ENCODE measurements at regions not wholly inside any gene's neighbourhood (a gene's known extent, or its start where the extent isn't known, plus 50 kb on each side); places are given as distances from the start of the nearest gene placed in this dataset.

DNA sequence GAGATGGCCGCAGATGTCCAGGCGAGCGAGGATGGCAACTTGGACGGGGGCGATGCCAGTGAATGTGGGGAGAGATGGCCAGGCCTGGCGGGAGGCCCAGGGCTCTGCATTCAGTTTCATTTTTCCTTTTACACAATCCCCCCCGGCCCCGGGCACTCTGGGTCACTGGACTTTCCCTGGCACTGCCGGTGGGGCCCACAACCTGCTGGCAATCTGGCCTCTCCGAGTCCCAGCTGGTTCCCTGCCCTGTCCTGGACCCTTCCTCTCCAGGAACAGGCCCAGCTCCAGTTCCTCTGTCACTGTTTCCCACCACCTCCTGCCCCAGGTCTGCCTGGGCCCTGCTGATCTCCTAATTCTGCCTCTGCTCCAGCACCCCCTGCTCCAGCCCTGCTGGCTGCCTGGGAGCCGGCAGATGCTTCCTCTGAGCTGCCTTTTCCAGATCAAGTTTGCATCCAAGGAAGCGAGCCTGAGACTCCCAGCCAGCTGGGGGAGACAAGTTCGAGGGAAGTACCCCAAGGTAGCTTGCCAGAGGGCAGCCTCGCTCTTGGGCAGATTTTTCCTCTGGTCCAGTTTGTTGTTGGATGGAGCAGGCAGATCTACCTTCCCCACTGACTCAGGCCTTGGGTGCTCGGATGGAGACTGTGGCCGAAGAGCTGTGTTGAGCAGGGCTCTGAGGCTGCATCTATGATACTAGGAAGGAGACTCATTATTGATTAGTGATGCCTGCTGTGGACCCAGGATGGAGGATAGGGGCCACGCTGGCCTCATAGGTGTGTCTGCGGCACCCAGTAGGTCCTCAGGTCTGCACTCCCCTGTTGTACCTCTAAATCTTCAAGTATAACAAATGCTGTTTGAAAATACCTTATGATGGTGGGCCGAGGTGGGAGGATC is 83.2 kb downstream of the CEBPB start:
- H3K27ac Mint-ChIP-seq (ENCODE audit: unreplicated experiment), result no peak overlapping the region
- intact Hi-C loops (cut with micrococcal nuclease; ENCODE audit: unreplicated experiment), result no loop called here
- BruUV-seq (replicated peaks), result no TSS peak

DNA sequence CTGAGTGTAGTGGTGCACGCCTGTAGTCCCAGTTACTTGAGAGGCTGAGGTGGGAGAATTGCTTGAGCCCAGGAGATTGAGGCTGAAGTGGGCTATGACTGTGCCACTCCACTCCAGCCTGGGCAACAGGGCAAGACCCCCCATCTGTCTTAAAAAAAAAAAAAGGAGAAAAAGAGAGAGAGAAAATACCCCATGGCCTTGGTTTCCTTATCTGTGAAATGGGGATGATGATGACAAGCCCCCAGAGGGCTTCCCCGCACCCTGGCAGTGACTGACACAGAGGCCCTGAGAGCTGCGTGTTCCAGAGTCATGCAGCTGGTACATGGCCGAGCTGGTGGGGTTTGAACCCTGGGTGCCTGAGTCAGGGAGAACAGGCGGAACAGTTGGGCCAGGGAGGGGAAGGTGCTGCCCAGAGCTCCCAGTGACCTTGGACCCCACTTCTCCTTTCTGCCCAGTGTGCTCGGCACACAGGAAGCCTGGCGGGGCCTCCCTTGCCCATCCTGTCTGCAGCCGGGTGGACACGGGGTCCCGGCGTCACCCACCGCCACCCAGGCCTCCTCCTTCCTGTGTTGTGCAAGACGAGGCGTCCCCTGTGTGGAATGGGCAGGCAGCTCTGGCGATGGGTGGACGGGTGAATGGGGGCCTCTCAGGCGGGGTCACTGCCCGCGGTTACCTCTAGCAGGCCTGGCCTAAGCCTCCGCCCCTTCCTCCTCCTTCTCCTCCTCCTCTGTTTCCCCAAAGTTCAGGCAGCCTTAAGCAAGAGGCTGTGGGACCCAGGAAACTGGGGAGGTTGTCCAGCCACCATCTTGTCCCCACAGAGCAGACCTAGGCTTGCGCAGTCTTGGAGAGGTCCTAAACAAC is 84.2 kb downstream of the CEBPB start:
- Mint-ChIP-seq H3K27ac (ENCODE audit: unreplicated experiment) (no peak overlapping the region), H3K9me3 (ENCODE audit: low read depth, unreplicated experiment) (no peaks in the 10 kb centered on the region), H3K4me1 (ENCODE audit: low read depth, unreplicated experiment) (peaks cover 44% of the 10 kb centered on the region), H3K36me3 (ENCODE audit: insufficient read depth, unreplicated experiment) (no peaks in the 10 kb centered on the region), H3K27me3 (ENCODE audit: unreplicated experiment) (no peaks in the 10 kb centered on the region), H3K4me3 (ENCODE audit: low read depth, unreplicated experiment) (no peak overlapping the region)
- CTCF ChIA-PET, result interaction anchor here (0.5 to 0.6 kb wide), 2 partner anchors 21 to 198 kb away, joined by 3 read pairs; no protein-coding TSS in a partner anchor
- no peak for DNase-seq
- BruUV-seq (replicated peaks), result no TSS peak
- intact Hi-C loops (cut with micrococcal nuclease; ENCODE audit: unreplicated experiment), result no loop called here
- TF ChIP-seq, protein P1, sequence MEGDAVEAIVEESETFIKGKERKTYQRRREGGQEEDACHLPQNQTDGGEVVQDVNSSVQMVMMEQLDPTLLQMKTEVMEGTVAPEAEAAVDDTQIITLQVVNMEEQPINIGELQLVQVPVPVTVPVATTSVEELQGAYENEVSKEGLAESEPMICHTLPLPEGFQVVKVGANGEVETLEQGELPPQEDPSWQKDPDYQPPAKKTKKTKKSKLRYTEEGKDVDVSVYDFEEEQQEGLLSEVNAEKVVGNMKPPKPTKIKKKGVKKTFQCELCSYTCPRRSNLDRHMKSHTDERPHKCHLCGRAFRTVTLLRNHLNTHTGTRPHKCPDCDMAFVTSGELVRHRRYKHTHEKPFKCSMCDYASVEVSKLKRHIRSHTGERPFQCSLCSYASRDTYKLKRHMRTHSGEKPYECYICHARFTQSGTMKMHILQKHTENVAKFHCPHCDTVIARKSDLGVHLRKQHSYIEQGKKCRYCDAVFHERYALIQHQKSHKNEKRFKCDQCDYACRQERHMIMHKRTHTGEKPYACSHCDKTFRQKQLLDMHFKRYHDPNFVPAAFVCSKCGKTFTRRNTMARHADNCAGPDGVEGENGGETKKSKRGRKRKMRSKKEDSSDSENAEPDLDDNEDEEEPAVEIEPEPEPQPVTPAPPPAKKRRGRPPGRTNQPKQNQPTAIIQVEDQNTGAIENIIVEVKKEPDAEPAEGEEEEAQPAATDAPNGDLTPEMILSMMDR (IDR thresholded peaks at IDR 0.05; ENCODE audit: unreplicated experiment), result no peak

More for the DNA sequence above, 83.2 kb downstream of the CEBPB start:
- H3K27me3 Mint-ChIP-seq (ENCODE audit: unreplicated experiment), result no peaks in the 10 kb centered on the region
- TF ChIP-seq, protein P1 (IDR thresholded peaks at IDR 0.05; ENCODE audit: unreplicated experiment), result no peak
- H3K4me1 Mint-ChIP-seq (ENCODE audit: low read depth, unreplicated experiment), result peaks cover 48% of the 10 kb centered on the region
- peaks cover 5% of the 10 kb centered on the region for H3K36me3 Mint-ChIP-seq (ENCODE audit: insufficient read depth, unreplicated experiment)
- no peak overlapping the region for H3K4me3 Mint-ChIP-seq (ENCODE audit: low read depth, unreplicated experiment)
- no peak for DNase-seq
- H3K9me3 Mint-ChIP-seq (ENCODE audit: low read depth, unreplicated experiment), result no peaks in the 10 kb centered on the region
- CTCF ChIA-PET, result interaction anchor here (0.6 kb wide), 1 partner anchor 199 kb away, joined by 3 read pairs; no protein-coding TSS in a partner anchor

DNA sequence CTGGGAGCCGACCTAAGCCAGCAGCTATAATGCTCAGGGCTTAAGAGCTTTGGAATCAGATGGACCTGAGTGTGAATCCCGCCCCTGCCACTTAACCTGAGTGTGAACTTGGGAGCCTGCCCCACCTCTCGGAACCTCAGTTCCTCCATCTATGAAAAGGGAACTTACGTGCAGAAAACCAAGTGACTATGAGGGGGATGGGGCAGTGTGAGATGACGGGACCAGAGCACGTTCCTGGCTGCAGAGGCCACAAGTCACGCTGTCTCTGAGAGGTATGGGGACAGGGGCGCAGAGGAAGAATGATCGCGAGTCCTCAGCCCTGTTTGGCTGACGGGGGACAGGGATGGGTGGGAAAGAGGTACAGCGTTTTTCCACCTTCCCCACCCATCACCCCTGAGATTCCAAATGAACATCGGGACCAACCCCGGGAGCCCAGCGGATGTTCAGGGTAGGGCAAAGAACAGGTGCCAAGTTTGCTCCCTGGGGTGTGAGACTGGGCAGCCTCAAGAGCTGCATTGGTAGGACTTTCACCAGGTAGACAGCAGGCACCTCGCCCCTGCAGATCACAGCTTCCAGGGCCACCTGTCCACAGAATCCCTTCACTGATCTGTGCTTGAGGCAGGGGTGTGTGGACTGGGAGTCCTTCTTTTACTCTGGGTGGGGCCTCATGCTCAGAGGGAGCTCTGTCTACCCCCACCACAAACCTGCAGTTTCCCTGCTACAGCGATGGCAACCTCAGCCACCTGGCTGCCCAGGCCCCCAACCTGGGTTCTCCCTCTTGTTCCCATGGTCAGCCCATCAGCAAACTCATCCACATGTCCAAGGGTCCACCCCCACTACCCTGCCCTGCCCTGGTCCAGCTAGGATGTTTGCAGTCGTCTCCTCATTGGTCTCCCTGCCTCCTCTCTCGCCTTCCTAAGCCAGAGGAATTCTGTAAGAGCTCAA is 85.8 kb downstream of the CEBPB start:
- H3K27ac Mint-ChIP-seq (ENCODE audit: unreplicated experiment), result no peak overlapping the region
- no peaks in the 10 kb centered on the region for H3K9me3 Mint-ChIP-seq (ENCODE audit: low read depth, unreplicated experiment)
- CTCF ChIA-PET, result no interaction called here
- intact Hi-C loops (cut with micrococcal nuclease; ENCODE audit: unreplicated experiment), result no loop called here
- no peak for DNase-seq
- no peaks in the 10 kb centered on the region for H3K27me3 Mint-ChIP-seq (ENCODE audit: unreplicated experiment)
- H3K4me1 Mint-ChIP-seq (ENCODE audit: low read depth, unreplicated experiment), result peaks cover 44% of the 10 kb centered on the region
- H3K36me3 Mint-ChIP-seq (ENCODE audit: insufficient read depth, unreplicated experiment), result peaks cover 5% of the 10 kb centered on the region
- no TSS peak for BruUV-seq (replicated peaks)
- no peak overlapping the region for H3K4me3 Mint-ChIP-seq (ENCODE audit: low read depth, unreplicated experiment)
- TF ChIP-seq, protein P1 (IDR thresholded peaks at IDR 0.05; ENCODE audit: unreplicated experiment), result no peak

- TF ChIP-seq, protein P1 (IDR thresholded peaks at IDR 0.05; ENCODE audit: unreplicated experiment), result no peak
- DNase-seq, result no peak
- no peaks in the 10 kb centered on the region for H3K27me3 Mint-ChIP-seq (ENCODE audit: unreplicated experiment)
- H3K9me3 Mint-ChIP-seq (ENCODE audit: low read depth, unreplicated experiment), result no peaks in the 10 kb centered on the region
- no TSS peak for BruUV-seq (replicated peaks)
- CTCF ChIA-PET, result no interaction called here
- H3K36me3 Mint-ChIP-seq (ENCODE audit: insufficient read depth, unreplicated experiment), result peaks cover 5% of the 10 kb centered on the region
- no peak overlapping the region for H3K4me3 Mint-ChIP-seq (ENCODE audit: low read depth, unreplicated experiment)
- no peak overlapping the region for H3K27ac Mint-ChIP-seq (ENCODE audit: unreplicated experiment)
- intact Hi-C loops (cut with micrococcal nuclease; ENCODE audit: unreplicated experiment), result no loop called here
- peaks cover 44% of the 10 kb centered on the region for H3K4me1 Mint-ChIP-seq (ENCODE audit: low read depth, unreplicated experiment)
These were observed 86.4 kb downstream of the CEBPB start for GRCh38 chr20:50277064-50277415.
